Parathyroid adenoma (tissue), 2 donors: ENCODE measurements at regions not wholly inside any gene's neighbourhood (a gene's known extent, or its start where the extent isn't known, plus 50 kb on each side); places are given as distances from the start of the nearest gene placed in this dataset.

Experiments
- H2AFZ ChIP-seq: fragments of 300-600 bp; sonication (generic); one replicate; pipeline ENCODE4 v1.7.0; 2017; ENCODE audit warnings: antibody characterized with exemption, mild to moderate bottlenecking
- H3K27ac ChIP-seq: fragments of 300-600 bp; sonication (generic); one replicate; pipeline ENCODE4 v1.7.0; 2017
- H3K27me3 ChIP-seq: fragments of 300-600 bp; sonication (generic); one replicate; pipeline ENCODE4 v1.7.0; 2017; ENCODE audit warnings: low read length; ENCODE audit not compliant: control insufficient read depth, insufficient read depth
- H3K36me3 ChIP-seq: fragments of 300-600 bp; sonication (generic); one replicate; pipeline ENCODE4 v1.7.0; 2017; ENCODE audit warnings: low read length; ENCODE audit not compliant: control insufficient read depth, insufficient read depth
- H3K4me1 ChIP-seq: fragments of 300-600 bp; sonication (generic); one replicate; pipeline ENCODE4 v1.7.0; 2017; ENCODE audit warnings: control low read depth
- H3K4me2 ChIP-seq: fragments of 300-600 bp; sonication (generic); one replicate; pipeline ENCODE4 v1.7.0; 2017; ENCODE audit warnings: low read length
- H3K4me3 ChIP-seq: fragments of 300-600 bp; sonication (generic); one replicate; pipeline ENCODE4 v1.7.0; 2017; ENCODE audit warnings: low read depth, low read length
- H3K79me2 ChIP-seq: fragments of 300-600 bp; sonication (generic); one replicate; pipeline ENCODE4 v1.7.0; 2017; ENCODE audit warnings: control low read depth
- H3K9ac ChIP-seq: fragments of 300-600 bp; sonication (generic); one replicate; pipeline ENCODE4 v1.7.0; 2017; ENCODE audit warnings: mild to moderate bottlenecking
- H3K9me3 ChIP-seq: fragments of 300-600 bp; sonication (generic); one replicate; pipeline ENCODE4 v1.7.0; 2017; ENCODE audit warnings: low read length; ENCODE audit not compliant: control insufficient read depth
- CTCF ChIP-seq: fragments of 300-600 bp; sonication (generic); IDR thresholded peaks from one replicate; pipeline ENCODE4 v1.7.0; 2017; ENCODE audit warnings: antibody characterized with exemption, mild to moderate bottlenecking
- donor health status: primary hyperparathyroidism.

GRCh38 chr4:124955476-124955875 is 242.9 kb upstream of the ANKRD50 start:
- no peak overlapping the region for H3K4me3 ChIP-seq
- no peaks in the 10 kb centered on the region for H3K79me2 ChIP-seq
- H2AFZ ChIP-seq: no peak overlapping the region
- no peaks in the 10 kb centered on the region for H3K36me3 ChIP-seq
- no peak overlapping the region for H3K4me2 ChIP-seq
- H3K27ac ChIP-seq: no peak overlapping the region
- H3K27me3 ChIP-seq: no peaks in the 10 kb centered on the region
- TF ChIP-seq CTCF: no peak
- no peak overlapping the region for H3K9ac ChIP-seq
- H3K9me3 ChIP-seq: no peaks in the 10 kb centered on the region
- H3K4me1 ChIP-seq: no peaks in the 10 kb centered on the region

GRCh38 chr4:124954046-124954445 is 241.5 kb upstream of the ANKRD50 start:
- no peak for TF ChIP-seq CTCF

DNA sequence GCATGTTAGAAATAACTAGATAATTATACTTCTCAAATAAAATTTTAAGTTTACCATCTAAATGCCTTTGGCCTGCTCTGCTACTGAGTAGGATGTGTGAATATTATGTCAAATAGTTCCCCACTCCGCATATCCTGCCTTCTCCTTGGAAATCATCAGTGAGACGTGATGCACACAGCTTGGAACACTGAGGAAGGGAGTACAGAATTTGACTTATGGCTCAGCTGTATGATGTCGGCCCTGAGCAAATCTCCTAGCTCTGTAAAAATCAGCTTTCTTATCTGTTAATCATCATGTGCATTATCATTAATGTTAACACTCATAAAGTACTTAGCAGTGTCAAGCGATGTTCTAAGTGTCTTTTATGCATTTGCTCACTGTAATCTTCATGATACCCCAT is 241.0 kb upstream of the ANKRD50 start:
- H3K4me2 ChIP-seq: no peak overlapping the region
- no peaks in the 10 kb centered on the region for H3K36me3 ChIP-seq
- H3K79me2 ChIP-seq: no peaks in the 10 kb centered on the region
- no peaks in the 10 kb centered on the region for H3K9me3 ChIP-seq
- no peak overlapping the region for H3K9ac ChIP-seq
- H3K27me3 ChIP-seq: no peaks in the 10 kb centered on the region
- H2AFZ ChIP-seq: no peak overlapping the region
- H3K27ac ChIP-seq: no peak overlapping the region
- no peaks in the 10 kb centered on the region for H3K4me1 ChIP-seq
- TF ChIP-seq CTCF: no peak
- no peak overlapping the region for H3K4me3 ChIP-seq

More at GRCh38 chr4:124954046-124954445, 241.5 kb upstream of the ANKRD50 start:
- Histone ChIP-seq H3K79me2 (no peaks in the 10 kb centered on the region), H3K4me1 (no peaks in the 10 kb centered on the region), H3K27ac (no peak overlapping the region), H2AFZ (no peak overlapping the region), H3K4me2 (no peak overlapping the region), H3K9me3 (no peaks in the 10 kb centered on the region), H3K9ac (no peak overlapping the region), H3K4me3 (no peak overlapping the region), H3K36me3 (no peaks in the 10 kb centered on the region), H3K27me3 (no peaks in the 10 kb centered on the region)

- Histone ChIP-seq H3K79me2 (no peaks in the 10 kb centered on the region), H3K4me2 (no peak overlapping the region), H3K4me1 (no peaks in the 10 kb centered on the region), H3K27ac (no peak overlapping the region), H2AFZ (no peak overlapping the region), H3K36me3 (no peaks in the 10 kb centered on the region), H3K9me3 (no peaks in the 10 kb centered on the region), H3K27me3 (no peaks in the 10 kb centered on the region), H3K9ac (no peak overlapping the region), H3K4me3 (no peak overlapping the region)
- TF ChIP-seq CTCF: no peak
Measured at GRCh38 chr4:124953061-124953460, 240.5 kb upstream of the ANKRD50 start.

- TF ChIP-seq CTCF: no peak
- no peak overlapping the region for H3K9ac ChIP-seq
- no peaks in the 10 kb centered on the region for H3K27me3 ChIP-seq
- H3K79me2 ChIP-seq: no peaks in the 10 kb centered on the region
- no peaks in the 10 kb centered on the region for H3K4me1 ChIP-seq
- H3K27ac ChIP-seq: no peak overlapping the region
- H3K4me3 ChIP-seq: no peak overlapping the region
- no peaks in the 10 kb centered on the region for H3K9me3 ChIP-seq
- no peak overlapping the region for H2AFZ ChIP-seq
- H3K4me2 ChIP-seq: no peak overlapping the region
- H3K36me3 ChIP-seq: no peaks in the 10 kb centered on the region
Measured at GRCh38 chr4:124952601-124953000, 240.1 kb upstream of the ANKRD50 start.
